Stimulated activated CD4-positive, alpha-beta T cell treated with anti-CD3 and anti-CD28 coated beads, Interleukin-12 subunit alpha, Interleukin-12 subunit beta, amount 100 ng/mL, for 24 hours (primary cell): ENCODE measurements at regions not wholly inside any gene's neighbourhood (a gene's known extent, or its start where the extent isn't known, plus 50 kb on each side); places are given as distances from the start of the nearest gene placed in this dataset.

Source experiments
- DNase-seq, 2 experiments: peaks; one replicate each; pipeline ENCODE4 v3.0.0-alpha.2; 2020; ENCODE audit warnings: low read depth in 2 of 2

GRCh38 chr7:109930049-109930448 lies 1160.9 kb upstream of the LRRN3 start:
- no peak for DNase-seq

- no peak for DNase-seq
Observed at GRCh38 chr7:109939207-109939606, 1151.7 kb upstream of the LRRN3 start.

DNA sequence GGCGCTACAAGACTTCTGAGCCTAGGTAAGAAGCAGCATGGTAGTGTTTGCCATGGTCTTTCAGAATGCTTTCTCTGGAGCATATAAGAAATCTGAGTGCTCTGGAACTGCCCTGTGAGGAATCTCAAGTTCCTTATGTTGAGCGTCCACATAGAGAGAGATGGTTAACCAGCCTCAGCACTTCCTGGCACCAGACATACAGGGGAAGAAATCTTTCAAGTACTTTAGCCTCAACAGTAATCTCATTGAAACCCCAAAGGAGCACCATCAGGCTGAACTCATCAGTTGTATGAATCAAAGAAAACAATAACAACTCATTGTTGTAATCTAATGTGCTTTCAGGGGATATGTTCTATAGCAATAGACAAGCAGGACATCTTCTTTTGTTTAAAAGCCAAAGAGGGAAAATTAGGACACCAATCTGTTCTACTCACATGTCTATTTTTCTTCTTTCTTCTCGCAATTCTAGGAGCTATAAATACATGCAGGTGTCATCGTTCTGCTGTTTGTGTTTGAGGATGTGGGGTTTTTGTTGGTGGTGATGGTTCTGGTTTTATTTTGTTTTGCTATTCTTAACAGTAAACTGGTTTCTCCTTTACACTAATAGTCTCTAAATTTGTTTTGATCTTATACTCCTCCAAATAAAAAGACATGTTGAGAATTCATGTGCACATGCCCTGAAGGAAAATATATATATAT lies 1145.0 kb upstream of the LRRN3 start:
- DNase-seq, result no peak

DNA sequence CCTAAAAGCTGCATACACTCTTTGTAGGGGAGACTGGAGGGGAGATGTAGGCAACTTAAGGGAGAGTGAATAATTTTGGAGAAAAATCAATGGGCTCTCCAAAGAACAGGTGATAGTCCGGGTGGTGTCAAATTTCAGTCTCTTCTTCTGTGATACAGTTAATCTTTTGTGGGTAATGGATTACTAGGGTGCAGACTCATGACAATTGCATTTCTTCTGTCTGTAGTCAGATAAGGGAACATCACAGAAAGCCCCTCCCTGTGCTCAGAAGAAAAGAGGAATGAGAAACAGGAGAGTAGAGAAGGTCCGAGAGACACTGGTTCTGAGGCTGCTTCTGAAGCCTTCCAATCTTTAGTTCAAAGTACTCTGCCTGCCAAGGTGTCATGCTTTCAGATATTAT lies 1140.7 kb upstream of the LRRN3 start:
- DNase-seq, result no peak

DNA sequence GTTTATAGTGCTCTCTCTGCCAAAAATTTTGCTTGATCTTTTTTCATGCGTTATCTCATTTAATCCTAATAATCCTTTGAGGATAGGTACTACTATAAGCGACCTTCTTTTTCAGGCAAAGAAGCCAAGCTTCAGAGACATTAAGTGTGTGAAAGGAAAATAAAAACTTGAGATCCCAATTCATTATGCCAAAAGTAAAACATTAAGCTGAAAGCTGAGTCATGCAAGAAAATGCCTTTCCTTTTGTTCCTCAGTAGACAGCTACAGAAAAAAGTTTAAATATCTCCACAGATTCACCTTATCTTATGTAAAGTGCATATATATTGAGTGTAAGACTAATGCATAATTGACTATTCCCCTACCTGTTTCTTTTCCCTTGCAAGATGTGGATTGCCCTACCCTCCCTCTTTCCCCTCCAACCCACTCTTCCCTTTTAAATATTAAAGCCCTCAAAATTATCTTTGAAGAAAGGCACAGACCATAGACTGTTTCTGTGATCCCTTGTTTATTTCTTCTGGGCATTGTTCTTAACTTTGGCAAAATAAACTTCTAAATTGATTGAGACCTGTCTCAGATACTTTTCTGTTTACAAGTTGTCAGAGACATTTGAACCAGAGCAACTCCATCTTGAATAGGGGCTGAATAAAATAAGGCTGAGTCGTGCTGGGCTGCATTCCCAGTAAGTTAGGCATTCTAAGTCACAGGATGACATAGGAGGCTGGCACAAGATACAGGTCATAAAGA lies 1139.9 kb upstream of the LRRN3 start:
- DNase-seq, result no peak

GRCh38 chr7:109951565-109951928 lies 1139.4 kb upstream of the LRRN3 start:
- DNase-seq, result no peak

- DNase-seq, result no peak
Observed at GRCh38 chr7:109955986-109956385, 1134.9 kb upstream of the LRRN3 start.

GRCh38 chr7:109956916-109957315 lies 1134.0 kb upstream of the LRRN3 start:
- DNase-seq, result no peak

DNA sequence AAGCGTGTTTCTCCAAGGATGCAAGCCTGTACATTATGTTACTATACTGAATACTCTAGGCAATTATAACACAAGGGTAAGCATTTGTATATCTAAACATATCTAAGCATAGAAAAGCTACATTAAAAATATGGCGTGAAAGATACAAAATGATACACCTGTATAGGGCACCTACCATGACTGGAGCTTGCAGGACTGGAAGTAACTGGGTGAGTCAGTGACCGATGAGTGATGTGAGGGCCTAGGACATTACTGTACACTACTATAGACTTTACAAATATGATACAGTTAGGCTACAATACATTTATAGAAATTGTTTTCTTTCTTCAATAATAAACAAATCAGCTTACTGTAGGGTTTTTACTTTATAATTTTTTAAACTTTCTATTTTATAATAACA lies 1127.2 kb upstream of the LRRN3 start:
- no peak for DNase-seq

- DNase-seq, result no peak
Observed at GRCh38 chr7:109964780-109965179, 1126.1 kb upstream of the LRRN3 start.

- DNase-seq, result no peak
Observed at GRCh38 chr7:109967406-109967805, 1123.5 kb upstream of the LRRN3 start.

GRCh38 chr7:109983618-109984017 lies 1107.3 kb upstream of the LRRN3 start:
- DNase-seq, result no peak

GRCh38 chr7:109984729-109985128 lies 1106.2 kb upstream of the LRRN3 start:
- no peak for DNase-seq

- no peak for DNase-seq
Observed at GRCh38 chr7:109986701-109987100, 1104.2 kb upstream of the LRRN3 start.

DNA sequence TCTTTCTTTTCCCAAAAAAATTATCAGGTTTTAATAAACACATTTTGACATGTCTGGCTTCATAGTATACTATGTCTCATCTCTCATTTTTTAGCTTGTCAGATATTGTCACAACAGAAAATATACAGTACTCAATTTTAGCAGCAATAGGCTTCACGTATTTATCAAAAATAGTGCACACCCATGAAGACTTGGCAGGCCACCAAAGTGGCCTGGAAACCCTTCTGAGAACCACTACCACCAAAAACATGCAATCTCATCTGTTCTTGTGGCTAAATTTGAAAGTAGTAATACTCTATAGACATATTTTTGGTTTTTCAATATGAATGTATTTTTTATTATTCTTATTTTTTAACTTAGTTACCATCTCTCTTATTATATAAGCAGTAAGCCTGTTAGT lies 1094.5 kb upstream of the LRRN3 start:
- no peak for DNase-seq

- DNase-seq, result no peak
Observed at GRCh38 chr7:109996927-109997326, 1094.0 kb upstream of the LRRN3 start.

GRCh38 chr7:109997837-109998236 lies 1093.1 kb upstream of the LRRN3 start:
- no peak for DNase-seq

DNA sequence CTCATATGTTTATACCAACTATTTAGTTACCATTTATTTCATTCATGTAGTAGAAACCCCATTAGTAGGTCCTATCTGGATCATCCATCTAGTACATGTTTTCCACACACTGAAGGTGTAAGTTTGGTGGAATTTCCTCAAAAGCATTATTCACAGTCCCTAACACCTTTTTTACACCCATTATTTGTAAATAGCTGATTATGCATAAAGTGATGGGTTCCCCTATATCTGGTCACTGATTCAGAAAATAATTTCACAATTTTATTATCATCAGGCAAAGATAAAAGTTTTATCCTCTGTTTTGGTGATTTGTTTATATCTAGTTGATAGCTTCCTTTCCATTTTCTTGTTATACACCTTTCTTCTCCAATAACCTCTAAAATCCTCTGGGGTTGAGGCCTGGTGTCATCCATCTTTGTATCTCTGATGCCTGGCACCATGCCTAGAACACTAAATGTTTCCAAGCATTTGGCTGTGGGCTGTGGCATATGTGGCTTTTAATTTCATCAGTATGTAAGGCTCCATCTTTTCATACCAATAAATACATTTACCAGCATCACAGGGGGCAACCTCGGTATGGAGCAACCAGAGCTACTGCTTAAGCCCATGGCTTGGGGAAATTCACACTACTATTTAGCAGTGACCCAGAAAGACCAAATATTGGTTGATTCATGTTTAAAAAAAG lies 1089.5 kb upstream of the LRRN3 start:
- no peak for DNase-seq

DNA sequence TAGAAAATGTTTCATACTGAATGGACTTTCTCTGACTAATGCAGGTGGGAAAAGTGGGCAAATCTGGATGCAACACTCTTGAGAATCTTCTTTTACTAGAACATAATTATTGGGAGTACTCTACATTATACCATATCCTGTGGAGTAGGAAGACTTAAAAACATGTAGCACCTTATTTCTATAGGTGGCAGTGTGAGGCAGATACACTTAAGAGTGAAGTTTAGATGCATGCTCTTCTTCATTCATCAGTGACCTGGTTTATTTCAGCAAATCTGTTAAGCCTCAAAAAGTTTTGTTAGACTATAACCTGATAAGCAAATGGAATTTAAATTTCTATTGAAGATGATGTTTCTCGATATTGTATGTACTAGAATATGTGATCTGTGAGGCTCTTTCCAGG lies 1087.1 kb upstream of the LRRN3 start:
- no peak for DNase-seq

DNA sequence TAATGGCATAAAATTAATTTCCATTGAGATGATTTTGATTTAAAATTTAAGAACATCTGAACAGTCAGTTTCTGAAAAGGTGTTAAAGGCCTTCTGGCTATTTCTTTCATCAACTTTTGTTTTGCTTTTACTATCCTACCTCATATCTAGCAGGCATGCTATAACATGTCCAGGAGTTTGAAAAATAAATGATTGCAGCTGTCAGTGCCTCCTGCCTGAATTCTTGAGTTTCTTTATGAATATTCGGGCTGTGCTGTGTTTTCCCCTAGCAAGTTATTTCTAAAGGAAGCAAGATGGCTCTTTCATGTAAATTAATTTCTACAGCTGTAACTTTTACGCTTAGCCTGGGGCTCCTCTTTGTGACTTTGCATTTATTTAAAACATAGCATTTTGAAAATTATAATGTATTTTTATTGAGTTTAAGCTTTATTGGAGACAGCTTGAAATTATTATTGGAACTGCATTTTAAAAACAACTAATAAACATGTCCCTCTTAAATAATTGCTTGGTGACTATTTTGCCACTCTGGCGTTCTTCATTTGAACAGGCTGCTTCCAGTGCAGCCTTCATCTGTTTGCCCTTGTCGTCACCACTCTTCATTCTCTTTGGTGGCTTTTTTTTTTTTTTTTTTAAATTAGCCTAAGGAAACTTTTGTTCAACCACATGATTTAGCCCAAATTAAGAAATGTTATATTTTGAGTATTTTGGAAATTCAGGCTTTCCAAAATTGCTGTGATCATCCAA lies 1083.4 kb upstream of the LRRN3 start:
- DNase-seq, result no peak

- DNase-seq, result no peak
Observed at GRCh38 chr7:110010359-110010758, 1080.6 kb upstream of the LRRN3 start.

GRCh38 chr7:110017405-110017804 lies 1073.5 kb upstream of the LRRN3 start:
- DNase-seq, result no peak
